GM03348 (cell line): ENCODE measurements at regions not wholly inside any gene's neighbourhood (a gene's known extent, or its start where the extent isn't known, plus 50 kb on each side); places are given as distances from the start of the nearest gene placed in this dataset.
"Not testable (repeated sequence)": the region's sequence is repeated elsewhere in the genome, so short reads cannot be mapped to it uniquely, and the experiment has no call there.

ENCODE experiments used
- DNase-seq: peaks from one replicate; pipeline ENCODE4 v3.0.0; 2012; ENCODE audit warnings: low spot score

DNA sequence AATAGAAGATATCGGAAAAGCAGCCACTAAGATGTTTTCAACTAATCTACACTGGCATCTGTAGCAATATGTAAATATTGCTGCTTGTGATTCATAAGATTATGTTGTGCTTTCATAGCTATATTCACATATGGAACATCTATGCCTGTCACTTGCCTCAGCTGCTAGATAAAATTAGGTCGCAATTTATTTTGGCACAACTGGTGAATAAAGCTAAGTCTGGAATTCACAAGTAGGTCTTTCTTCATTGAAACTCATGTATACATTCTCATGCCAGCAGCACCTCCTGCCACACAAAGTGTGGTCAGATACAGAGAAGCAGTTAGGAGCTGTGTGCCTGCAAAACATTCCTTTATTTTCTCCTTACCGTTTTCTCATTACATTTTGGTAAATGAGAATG lies 543.3 kb upstream of the CHORDC1 start:
- no peak for DNase-seq

DNA sequence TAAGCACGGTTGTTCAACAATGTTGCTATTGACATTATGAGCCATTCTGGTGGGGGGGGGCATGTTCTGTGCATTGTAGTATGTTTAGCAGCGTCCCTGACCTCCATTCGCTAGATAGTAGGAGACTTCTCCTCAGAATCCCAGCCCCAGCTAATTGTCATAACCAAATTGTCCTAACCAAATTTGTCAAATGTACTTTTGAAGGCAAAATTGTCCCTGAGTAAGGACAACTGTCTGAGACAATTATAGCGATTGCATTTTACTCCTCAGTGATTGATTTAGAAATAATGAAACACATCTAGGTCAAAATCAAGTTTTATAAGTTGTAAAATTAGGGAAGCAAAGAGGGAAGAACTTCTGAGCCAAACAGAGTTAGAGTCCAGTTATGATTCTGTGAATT lies 541.8 kb upstream of the CHORDC1 start:
- DNase-seq, result no peak

DNA sequence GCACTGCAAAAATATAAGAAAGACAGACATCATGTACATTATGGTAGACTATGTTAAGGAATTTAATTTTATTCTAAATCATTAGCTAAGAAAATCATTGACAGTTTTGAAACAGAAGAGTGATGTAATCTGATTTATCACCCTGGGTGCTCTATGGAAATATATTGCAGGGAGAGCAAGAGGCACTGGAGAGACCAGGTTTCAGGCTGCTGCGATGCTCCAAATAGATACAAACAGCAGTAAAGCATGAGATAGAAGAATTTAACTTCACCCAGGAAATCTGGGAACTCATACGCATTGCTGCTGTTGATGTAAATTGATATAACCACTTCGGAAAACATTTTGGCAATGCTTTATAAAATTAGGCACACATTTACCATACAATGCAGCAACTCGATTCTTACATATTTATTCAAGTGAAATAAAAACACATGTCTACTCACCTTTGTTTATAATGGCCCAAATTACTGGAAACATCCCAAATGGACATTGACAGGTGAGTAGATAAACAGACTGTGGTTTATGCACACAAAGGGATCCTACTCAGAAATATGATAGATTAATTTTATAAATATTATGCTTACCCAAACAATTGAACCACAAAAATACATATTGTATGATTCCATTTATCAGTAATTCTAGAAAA lies 535.1 kb upstream of the CHORDC1 start:
- DNase-seq, result no peak

DNA sequence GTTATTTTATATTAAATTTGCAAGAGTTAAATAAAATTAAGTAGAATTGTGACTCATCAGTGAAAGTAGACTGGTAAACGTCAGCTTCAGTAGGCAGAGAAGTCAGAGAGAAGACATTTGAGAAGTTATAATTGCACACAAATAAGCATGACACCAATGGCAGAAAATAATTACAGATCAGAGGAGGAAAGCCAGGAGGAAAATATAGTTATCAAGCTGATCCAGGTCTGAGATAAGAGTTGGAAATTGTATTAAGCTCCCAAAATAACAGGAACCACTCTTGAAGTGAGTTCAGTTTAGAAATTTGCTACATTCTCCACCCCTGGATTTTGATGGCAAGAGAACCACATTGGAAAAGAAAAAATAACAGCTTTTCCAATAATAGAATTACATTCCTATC lies 533.8 kb upstream of the CHORDC1 start:
- DNase-seq, result no peak

DNA sequence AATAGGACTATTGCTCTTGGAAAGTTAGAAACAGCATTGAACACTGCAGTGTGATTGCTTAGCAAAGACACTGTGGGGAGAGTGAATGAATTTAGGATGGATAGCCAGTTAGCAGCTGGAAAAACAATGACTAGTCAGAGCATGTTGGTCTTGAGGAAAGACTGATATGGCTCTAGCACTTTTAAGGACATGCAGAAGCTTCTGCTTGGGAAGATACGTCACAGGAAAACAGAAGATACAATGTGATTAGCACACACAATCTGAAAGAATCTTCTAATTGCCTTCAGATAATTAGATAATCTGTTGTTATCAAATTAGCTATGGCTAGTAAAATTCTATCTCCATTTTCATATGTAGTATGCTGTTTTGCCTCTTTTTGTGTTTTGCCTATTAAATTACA lies 530.7 kb upstream of the CHORDC1 start:
- DNase-seq, result no peak

DNA sequence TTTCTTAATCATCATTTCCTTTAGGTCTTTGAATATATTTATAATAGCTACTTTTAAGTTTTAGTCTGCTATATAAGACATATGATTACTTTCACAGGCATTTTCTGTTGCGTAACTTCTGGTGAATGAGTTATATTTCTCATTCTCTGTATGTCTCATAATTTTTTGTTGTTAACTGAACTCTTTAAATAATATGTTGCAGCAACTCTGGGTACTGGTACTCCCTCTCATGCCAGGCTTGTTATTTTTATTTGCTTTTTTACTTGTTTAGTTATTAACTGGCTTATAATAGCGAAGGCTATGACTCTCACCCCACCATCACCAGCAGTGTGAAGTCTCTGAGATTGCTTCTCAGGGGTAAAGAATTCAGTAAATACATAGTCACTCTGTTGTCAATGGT lies 524.2 kb upstream of the CHORDC1 start:
- no peak for DNase-seq

DNA sequence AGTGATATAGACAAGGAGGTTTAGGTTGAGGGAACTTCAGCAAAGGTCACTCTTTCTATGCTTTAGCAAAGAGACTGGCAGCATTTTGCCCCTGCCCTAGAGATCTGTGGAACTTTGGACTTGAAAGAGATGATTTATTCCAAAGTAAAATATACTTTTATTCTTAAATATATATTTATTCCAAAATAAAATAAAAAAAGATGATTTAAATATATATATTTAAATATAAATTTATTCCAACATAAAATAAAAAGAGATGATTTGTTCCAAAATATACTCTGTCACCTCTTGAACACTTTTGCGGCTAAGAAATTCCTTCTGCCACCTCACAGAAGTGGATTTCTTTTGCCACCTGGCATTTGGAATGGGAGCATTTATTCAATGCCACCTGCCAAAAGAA lies 521.3 kb upstream of the CHORDC1 start:
- no peak for DNase-seq

DNA sequence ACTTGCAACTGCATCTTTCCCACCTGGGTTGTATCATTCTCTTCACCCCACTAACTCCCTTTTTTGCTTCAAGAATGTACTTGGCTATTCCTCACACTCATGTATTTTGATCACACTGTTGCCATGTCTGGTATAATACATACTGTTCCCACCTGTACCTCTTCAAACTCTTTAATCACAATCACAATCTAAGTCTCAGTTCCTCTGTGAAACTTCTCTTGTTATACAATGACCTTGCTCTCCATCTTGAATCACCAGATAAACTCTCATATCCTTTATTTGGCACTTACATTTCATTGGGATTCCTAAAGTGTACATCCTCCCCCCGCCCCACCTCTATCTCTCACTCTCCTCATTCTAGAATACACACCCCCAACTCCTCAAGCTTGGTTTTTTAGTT lies 516.0 kb upstream of the CHORDC1 start:
- no peak for DNase-seq

DNA sequence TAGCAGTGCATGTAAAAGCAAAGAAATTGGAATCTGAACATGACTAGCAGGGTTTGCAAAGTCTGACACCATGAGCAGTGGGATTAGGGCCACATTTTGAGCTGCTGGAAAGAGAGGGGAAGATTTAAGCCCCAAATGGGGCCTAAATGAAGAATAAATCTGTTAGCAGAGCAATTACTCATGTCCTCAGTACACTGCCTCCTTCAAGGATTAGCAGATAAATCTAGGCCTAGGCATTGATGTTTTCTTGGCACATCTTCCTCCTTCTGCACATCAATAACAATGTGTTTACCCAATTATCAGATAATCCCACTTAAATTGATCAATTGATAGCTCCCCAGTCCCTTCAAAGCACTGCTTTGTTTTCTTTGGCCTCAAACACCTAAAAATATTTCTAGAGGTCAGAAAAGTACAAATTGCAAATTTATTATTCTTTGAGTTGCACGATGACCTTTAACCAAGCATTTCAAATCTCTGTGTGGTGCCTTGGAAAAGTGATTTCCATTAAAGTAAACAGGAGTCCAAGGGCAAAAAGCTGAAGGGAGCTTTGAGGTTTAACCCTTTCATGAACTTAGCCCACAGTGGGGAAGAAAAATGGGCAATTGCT lies 514.7 kb upstream of the CHORDC1 start:
- no peak for DNase-seq

DNA sequence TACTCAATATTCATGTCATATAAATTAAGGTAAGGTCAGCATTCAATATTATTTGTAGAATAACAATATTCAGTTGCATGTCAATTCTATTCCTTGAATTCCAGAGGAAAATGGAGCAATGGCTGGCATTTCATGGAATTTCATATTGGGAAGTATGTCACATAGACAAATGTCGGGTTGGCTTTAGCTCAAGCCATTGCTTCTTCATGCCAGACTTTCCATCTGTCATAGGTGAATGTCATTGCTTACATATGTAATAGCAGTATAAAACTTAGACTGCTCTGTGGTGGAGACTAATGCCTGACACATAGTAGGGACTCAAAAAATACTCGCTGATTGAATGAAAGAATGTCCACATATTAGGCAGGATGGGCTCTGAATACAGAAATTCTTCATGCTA lies 509.6 kb upstream of the CHORDC1 start:
- DNase-seq, result no peak

DNA sequence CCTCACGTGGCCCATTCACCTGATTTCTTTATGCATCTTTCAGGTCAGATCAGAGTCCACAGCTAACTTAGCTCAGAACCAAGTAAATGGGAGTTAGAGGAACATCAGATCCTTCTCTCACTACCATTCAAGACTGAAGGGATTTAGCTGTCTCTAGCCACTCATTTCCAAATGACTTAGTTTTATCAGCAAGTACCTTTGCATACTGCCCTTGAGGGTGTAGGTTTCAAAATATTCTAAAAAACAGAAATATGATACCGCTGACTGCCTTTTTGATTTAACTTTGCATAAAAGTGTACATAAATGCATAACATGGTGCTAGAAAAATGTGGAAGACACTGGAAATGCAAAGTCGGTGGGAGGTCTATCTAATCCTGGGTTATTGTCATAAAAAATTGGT lies 500.6 kb upstream of the CHORDC1 start:
- no peak for DNase-seq

DNA sequence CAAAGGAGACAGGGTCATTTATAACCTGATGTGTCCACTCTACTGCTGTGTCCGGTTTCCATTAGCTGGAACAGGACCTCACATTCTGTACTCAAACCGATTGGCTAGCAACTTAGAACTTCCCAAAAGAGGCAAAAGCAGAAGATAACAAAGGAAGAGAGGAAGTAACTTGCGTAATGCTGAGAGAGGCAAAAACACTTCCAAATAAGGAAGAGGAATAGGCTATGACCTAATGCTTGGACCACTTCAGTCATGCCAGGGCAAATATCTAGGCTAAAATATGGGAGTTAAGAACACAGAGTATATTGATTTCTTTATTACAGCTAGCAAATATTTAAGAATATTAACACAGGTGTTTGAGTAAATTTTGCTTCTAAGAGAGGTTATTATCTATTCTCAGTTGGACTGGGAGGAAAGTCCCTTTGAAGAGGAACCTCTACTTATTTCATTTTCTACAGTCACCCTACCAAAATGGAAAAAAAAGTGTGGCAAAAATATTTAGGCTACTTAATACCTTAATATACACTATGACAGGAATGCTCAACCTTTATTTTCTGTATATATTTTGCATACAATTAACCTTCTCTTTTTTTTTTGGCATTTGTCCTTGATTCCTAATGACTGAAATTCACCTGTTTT lies 499.8 kb upstream of the CHORDC1 start:
- no peak for DNase-seq

DNA sequence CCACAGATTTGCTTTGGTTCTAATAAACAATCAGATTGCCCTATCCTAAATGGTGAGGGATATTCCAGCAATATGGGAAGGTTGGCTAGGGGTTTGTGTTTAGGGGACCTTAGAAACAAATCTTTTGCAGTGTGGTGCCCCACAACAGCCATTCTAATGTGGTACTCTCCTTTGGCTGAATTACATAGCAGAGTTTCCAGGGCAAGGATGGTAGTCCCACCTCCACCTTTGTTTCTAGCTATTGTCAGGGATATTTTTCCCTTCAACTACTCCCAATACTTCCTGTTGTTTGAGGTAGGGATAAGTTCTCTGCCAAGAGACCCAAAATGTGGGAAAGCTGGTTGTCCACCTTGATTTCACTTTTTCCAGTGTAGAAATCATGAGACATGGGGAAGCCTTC lies 494.7 kb upstream of the CHORDC1 start:
- no peak for DNase-seq

DNA sequence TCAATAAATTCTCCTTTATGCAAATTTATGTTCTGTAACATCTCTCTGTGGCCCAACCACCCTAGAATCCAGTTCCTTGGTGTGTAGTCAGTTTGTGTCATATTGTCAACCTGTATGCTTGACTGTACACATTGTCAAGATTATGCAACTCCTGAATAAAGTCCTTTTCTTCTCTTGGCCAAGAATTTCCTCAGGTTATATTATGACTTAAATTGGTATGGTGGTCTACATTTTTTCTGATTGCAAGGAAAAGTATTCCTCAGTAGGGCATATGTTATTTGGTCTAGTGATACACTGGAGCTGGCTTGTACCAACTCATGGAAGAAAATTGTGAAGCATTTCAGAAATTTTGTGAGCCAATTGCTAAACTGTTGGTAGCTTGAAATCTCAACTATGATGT lies 482.8 kb upstream of the CHORDC1 start:
- no peak for DNase-seq

DNA sequence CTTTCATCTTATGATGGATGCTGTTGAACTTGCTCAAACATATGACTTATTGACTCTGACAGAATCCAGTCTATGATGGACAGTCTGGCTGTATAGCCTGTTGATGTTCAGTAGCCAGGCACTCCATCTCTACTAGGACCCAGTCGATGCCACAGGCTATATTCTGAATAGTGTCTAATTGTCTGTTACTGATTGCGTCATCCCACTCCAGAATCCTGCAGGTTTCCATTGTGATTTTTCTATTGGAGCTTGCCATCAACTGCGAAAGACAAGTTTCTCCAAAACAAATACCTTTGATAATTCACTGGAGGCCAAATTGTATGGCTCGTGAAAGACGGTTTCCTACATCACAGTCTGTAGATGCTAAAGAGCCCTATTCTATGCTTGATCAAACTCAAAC lies 481.7 kb upstream of the CHORDC1 start:
- DNase-seq, result no peak

DNA sequence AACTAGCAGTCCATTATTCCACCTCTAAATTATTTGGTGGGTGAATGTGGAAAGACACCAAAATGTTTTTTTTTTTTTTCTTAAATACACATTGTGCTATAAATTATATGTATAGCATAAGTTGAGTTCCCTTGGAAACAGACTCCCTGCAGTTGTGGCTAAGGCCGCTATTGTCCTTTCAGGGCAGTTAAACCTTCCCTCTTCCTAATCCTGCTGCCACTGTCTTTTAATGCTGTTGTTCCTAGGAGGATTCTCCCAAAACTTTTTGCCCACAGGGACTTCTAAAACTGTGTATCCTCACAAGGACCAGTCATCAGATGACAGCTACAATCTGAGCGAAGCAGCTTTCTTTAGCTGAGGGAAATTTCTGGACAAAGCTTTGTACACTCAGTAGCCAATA lies 478.9 kb upstream of the CHORDC1 start:
- no peak for DNase-seq

DNA sequence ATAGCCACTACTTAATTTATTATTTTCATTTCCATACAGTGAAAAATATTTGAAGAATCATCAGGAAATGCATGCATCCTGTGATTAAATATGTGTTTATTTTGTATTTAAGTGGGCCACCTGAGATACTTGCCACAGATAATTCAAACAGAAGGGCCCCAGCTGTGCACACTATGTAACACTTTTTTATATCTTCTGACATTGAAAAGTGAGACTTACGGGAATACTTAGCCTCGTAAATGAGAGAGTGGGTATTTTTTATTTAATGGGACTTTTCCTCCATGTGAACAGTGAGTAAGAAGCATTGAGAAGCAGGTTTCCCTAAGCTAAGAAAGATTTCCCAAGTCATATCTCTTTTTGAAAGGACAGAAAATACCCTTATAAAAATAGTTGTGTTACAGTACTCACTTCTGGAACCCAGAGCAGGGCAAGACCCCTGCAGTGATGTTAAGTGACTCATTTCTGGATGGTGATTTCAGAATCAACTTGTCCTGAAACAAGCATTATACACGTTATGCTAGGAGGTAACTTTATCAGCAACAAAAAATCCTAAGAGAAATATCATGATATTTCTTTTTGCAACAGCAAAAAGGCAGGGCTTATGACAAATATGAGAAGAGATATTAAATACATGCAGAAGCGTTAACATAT lies 478.1 kb upstream of the CHORDC1 start:
- DNase-seq, result no peak

DNA sequence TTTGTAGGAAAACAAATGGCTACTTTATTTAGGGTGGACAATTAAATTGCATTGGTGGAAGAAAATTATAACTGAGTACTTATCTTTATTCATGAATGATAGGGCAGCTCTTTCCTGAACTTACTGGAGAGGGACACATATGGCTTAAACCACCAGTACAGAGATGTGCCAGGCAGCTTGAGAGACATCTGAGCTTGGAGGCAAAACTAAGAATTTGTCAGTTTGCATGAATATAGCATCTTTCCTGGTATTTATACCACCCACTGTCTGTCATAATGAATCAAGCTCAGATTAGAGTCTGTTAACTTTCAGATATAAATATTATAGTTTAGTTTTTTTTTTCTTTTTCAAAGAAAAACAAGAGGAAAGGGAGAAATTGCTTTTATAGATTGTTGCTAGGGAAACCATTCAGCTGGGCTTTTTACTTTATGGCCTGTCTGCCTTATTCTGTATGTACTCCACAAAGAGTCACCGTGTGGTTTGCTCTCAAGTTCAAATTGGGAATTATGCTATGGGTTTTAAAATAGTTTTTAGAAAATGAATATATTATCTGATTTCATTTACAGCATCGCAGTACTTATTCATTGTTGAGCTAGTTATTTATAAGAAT lies 477.0 kb upstream of the CHORDC1 start:
- DNase-seq, result no peak

DNA sequence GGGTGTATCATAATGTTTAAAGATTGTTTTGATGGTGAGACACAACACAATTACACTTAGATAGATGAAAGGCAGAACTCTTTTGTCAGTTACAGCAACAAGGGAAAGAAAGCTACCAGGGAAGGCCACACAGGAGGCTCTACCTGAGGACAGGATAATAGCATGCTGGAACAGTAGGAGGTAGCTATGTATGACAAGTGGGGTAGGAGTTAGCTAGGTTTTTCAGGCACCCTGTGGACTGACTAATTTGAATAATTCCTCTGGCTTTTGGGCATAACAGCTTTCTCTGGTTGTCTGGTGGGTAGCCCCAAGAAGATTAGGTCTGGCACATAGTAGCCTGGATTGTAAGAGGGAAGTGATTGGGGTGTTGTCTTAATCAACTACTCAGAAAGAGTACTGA lies 475.4 kb upstream of the CHORDC1 start:
- no peak for DNase-seq

DNA sequence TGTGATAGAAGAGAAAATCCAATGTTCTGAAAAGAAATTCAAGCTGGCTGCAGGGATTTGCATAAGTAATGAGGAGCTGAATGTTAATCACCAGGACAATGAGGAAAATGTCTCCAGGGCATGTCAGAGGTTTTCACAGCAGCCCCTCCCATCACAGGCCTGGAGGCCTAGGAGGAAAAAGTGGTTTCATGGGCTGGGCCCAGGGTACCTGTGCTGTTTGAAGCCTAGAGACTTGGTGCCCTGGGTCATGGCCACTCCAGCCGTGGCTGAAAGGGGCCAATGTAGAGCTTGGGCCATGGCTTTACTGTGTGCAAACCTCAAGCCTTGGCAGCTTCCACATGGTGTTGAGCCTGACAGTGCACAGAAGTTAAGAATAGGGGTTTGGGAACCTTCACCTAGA lies 452.6 kb upstream of the CHORDC1 start:
- DNase-seq, result not testable (repeated sequence)

DNA sequence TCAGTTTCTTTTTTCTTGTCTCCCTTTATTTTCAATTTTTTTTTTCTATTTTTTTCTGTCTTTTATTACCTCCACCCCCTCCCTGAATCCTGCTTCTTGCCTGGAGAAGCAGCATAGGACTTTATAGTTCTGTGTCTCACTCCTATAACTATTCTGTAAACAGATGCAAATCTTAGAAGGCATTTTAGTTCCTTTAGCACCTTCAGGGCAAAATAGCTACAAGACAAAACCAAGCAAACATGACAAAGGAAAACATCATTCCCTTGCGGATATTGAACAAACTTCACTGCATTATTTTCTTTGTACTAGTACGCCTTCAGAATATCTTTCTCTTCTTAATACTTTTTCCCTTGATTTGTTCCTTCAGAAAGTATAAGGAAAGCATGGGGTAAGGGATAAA lies 446.2 kb upstream of the CHORDC1 start:
- no peak for DNase-seq

DNA sequence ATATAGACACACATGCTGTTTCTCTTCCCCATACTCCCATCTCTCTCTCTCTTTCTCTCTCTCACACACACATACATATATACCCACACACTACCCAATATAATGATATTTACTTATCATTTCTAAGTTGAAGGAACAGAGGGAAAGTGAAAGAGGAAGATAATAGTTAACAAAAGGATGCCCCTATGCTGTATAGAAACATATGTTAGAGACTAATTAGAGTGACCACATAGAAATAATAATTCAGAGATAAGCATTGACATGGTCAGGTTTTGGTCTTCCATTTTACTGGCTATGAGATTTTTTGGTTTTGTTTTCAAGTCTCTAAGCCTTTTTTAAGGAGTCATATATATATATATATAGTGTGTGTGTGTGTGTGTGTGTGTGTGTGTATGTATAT lies 445.7 kb upstream of the CHORDC1 start:
- DNase-seq, result no peak

DNA sequence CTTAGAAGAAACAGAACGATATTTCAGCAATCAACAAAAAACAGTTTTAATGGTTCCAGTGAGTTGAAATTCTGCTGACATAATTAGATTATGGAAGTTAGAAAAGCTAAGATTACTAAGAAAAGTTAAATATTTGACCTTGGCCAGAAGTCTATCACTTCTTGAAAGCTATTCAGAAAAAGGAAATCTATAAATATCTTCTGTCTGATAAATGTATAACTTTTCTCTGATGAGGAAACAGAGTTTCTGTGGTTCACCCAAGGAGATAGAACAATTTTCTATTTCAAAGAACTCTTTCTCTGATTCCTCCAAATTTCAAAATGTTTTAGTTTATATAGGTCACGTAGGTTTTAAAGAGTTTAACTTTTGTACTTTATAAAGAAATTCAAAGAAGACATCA lies 438.4 kb upstream of the CHORDC1 start:
- no peak for DNase-seq
